H9 (cell line): ENCODE measurements at regions not wholly inside any gene's neighbourhood (a gene's known extent, or its start where the extent isn't known, plus 50 kb on each side); places are given as distances from the start of the nearest gene placed in this dataset.

Experiments
- DNase-seq: peaks from one replicate; pipeline ENCODE4 v3.0.0-alpha.2; 2017
- H2AFZ ChIP-seq: one replicate; pipeline ENCODE4 v1.6.1; 2013; ENCODE audit warnings: mild to moderate bottlenecking, low read length, control low read depth, moderate library complexity
- H2AK5ac ChIP-seq: 2 replicates; pipeline ENCODE4 v1.6.1; 2013; ENCODE audit warnings: low read length, control low read depth, mixed read lengths; ENCODE audit not compliant: insufficient read length
- H2BK120ac ChIP-seq: one replicate; pipeline ENCODE4 v1.6.1; 2013; ENCODE audit warnings: low read depth, mild to moderate bottlenecking, low read length, control low read depth, inconsistent platforms; ENCODE audit not compliant: poor library complexity, severe bottlenecking
- H2BK12ac ChIP-seq: 2 replicates; pipeline ENCODE4 v1.6.1; 2013; ENCODE audit warnings: low read length, control low read depth, mixed read lengths, low read depth; ENCODE audit not compliant: insufficient read length
- H2BK15ac ChIP-seq: 2 replicates; pipeline ENCODE4 v1.6.1; 2013; ENCODE audit warnings: low read depth, low read length, control low read depth
- H2BK20ac ChIP-seq: one replicate; pipeline ENCODE4 v1.6.1; 2013; ENCODE audit warnings: low read depth, mild to moderate bottlenecking, low read length, control low read depth, inconsistent platforms; ENCODE audit not compliant: poor library complexity, severe bottlenecking
- H2BK5ac ChIP-seq: 2 replicates; pipeline ENCODE4 v1.6.1; 2013; ENCODE audit warnings: low read length, control low read depth, mixed read lengths; ENCODE audit not compliant: insufficient read length
- H3K14ac ChIP-seq: 2 replicates; pipeline ENCODE4 v1.6.1; 2013; ENCODE audit warnings: low read length, control low read depth; ENCODE audit not compliant: insufficient read depth
- H3K18ac ChIP-seq: 2 replicates; pipeline ENCODE4 v1.6.1; 2013; ENCODE audit warnings: low read depth, mild to moderate bottlenecking, mixed read lengths, low read length, control low read depth; ENCODE audit not compliant: insufficient read length
- H3K23ac ChIP-seq: 2 replicates; pipeline ENCODE4 v1.6.1; 2013; ENCODE audit warnings: low read length, control low read depth, mixed read lengths, low read depth; ENCODE audit not compliant: insufficient read length
- H3K23me2 ChIP-seq: 2 replicates; pipeline ENCODE4 v1.6.1; 2013; ENCODE audit warnings: low read depth, mild to moderate bottlenecking, mixed read lengths, low read length, control low read depth; ENCODE audit not compliant: insufficient read length, poor library complexity, severe bottlenecking
- H3K27ac ChIP-seq: 2 replicates; pipeline ENCODE4 v1.5.1; 2013; ENCODE audit warnings: low read length, control low read depth, mixed read lengths, low read depth; ENCODE audit not compliant: insufficient read length
- H3K27me3 ChIP-seq: 2 replicates; pipeline ENCODE4 v1.6.1; 2013; ENCODE audit warnings: low read length, control low read depth, inconsistent platforms; ENCODE audit not compliant: insufficient read depth
- H3K4ac ChIP-seq: 2 replicates; pipeline ENCODE4 v1.6.1; 2013; ENCODE audit warnings: low read depth, mild to moderate bottlenecking, control low read depth, inconsistent platforms, low read length, moderate library complexity
- H3K4me1 ChIP-seq: 2 replicates; pipeline ENCODE4 v1.6.1; 2013; ENCODE audit warnings: low read length, control low read depth, inconsistent platforms; ENCODE audit not compliant: insufficient read depth
- H3K4me2 ChIP-seq: 2 replicates; pipeline ENCODE4 v1.6.1; 2013; ENCODE audit warnings: low read length, control low read depth, mixed read lengths; ENCODE audit not compliant: insufficient read length, insufficient read depth
- H3K56ac ChIP-seq: 2 replicates; pipeline ENCODE4 v1.6.1; 2013; ENCODE audit warnings: low read depth, mild to moderate bottlenecking, mixed read lengths, low read length, control low read depth; ENCODE audit not compliant: insufficient read length
- H3K79me1 ChIP-seq: 2 replicates; pipeline ENCODE4 v1.6.1; 2013; ENCODE audit warnings: low read depth, mild to moderate bottlenecking, moderate library complexity, low read length, control low read depth, inconsistent platforms; ENCODE audit not compliant: insufficient read depth, poor library complexity, severe bottlenecking
- H3K79me2 ChIP-seq: 2 replicates; pipeline ENCODE4 v1.6.1; 2013; ENCODE audit warnings: low read length, control low read depth, inconsistent platforms; ENCODE audit not compliant: insufficient read depth
- H3K9ac ChIP-seq: 2 replicates; pipeline ENCODE4 v1.6.1; 2013; ENCODE audit warnings: low read length, control low read depth, mixed read lengths; ENCODE audit not compliant: insufficient read length; ENCODE audit errors: extremely low read depth
- H3K9me3 ChIP-seq: one replicate; pipeline ENCODE4 v1.6.1; 2013; ENCODE audit warnings: low read depth, low read length, inconsistent platforms; ENCODE audit not compliant: control insufficient read depth
- H3T11ph ChIP-seq: one replicate; pipeline ENCODE4 v1.6.1; 2013; ENCODE audit warnings: mild to moderate bottlenecking, low read length, control low read depth, inconsistent platforms
- H4K20me1 ChIP-seq: one replicate; pipeline ENCODE4 v1.6.1; 2013; ENCODE audit not compliant: control insufficient read depth, insufficient read length, insufficient read depth
- H4K5ac ChIP-seq: 2 replicates; pipeline ENCODE4 v1.6.1; 2013; ENCODE audit warnings: low read depth, mild to moderate bottlenecking, mixed read lengths, low read length, control low read depth; ENCODE audit not compliant: insufficient read length
- H4K8ac ChIP-seq: replicated peaks from 2 replicates; pipeline ENCODE4 v1.6.1; 2013; ENCODE audit warnings: low read length, control low read depth, mixed read lengths, low read depth; ENCODE audit not compliant: insufficient read length
- H4K91ac ChIP-seq: 2 replicates; pipeline ENCODE4 v1.6.1; 2013; ENCODE audit warnings: low read depth, mild to moderate bottlenecking, moderate library complexity, mixed read lengths, low read length, control low read depth; ENCODE audit not compliant: insufficient read length
- H3K27ac Mint-ChIP-seq, 3 experiments: 2 replicates in 2 of 3; 3 replicates in 1 of 3; pipeline ENCODE4 v1.8.0; 2020 to 2021; ENCODE audit warnings: mixed read lengths in 3 of 3, mild to moderate bottlenecking in 1 of 3, moderate library complexity in 1 of 3
- H3K27me3 Mint-ChIP-seq: 2 replicates; pipeline ENCODE4 v1.8.0; 2021; ENCODE audit warnings: low read depth, mild to moderate bottlenecking, moderate library complexity, mixed read lengths
- H3K36me3 Mint-ChIP-seq, 3 experiments: 2 replicates in 2 of 3; 3 replicates in 1 of 3; pipeline ENCODE4 v1.8.0; 2020 to 2021; ENCODE audit warnings: low read depth in 3 of 3, mixed read lengths in 3 of 3; ENCODE audit not compliant: insufficient read depth in 1 of 3
- H3K4me1 Mint-ChIP-seq, 2 experiments: 2 replicates each; pipeline ENCODE4 v1.8.0; 2020; ENCODE audit warnings: mixed read lengths in 2 of 2
- H3K4me3 Mint-ChIP-seq, 2 experiments: 2 replicates in 1 of 2; 3 replicates in 1 of 2; pipeline ENCODE4 v1.8.0; 2020 to 2021; ENCODE audit warnings: mild to moderate bottlenecking in 2 of 2, mixed read lengths in 2 of 2, moderate library complexity in 1 of 2
- H3K9me3 Mint-ChIP-seq, 2 experiments: 2 replicates in 1 of 2; 3 replicates in 1 of 2; pipeline ENCODE4 v1.8.0; 2020; ENCODE audit warnings: mild to moderate bottlenecking in 2 of 2, mixed read lengths in 2 of 2, moderate library complexity in 1 of 2
- CTCF ChIP-seq: fragments of 200-600 bp; sonication (generic); conservative IDR thresholded peaks from 3 replicates; pipeline ENCODE4 v1.8.0; 2021; ENCODE audit warnings: antibody characterized with exemption, mild to moderate bottlenecking
- WGBS: extraction: QIAGEN DNeasy Blood & Tissue Kit; methylation state at CpG from one replicate; pipeline ENCODE4 v1.1.7; 2013; ENCODE audit warnings: missing lambda C conversion rate, low lambda C conversion rate, mixed read lengths; ENCODE audit not compliant: insufficient read length; ENCODE audit errors: extremely low coverage; 5-methylcytosine and 5-hydroxymethylcytosine counted together

- no peaks in the 10 kb centered on the region for H3K23me2 ChIP-seq
- peak overlapping the region; percentile 92 for H2BK12ac ChIP-seq
- no CpG with 5 or more reads among the region's 6 CpGs for WGBS
- peak overlapping the region; percentile 16 for H2AFZ ChIP-seq
- no peak overlapping the region for H4K8ac ChIP-seq
- no peak overlapping the region for H3K56ac ChIP-seq
- no peak overlapping the region for H3K23ac ChIP-seq
- H2BK5ac ChIP-seq, result no peak overlapping the region
- Mint-ChIP-seq H3K9me3 (peaks cover 0 to 4% of the 10 kb centered on the region in 2 experiments; a peak in 1 of 5 replicates), H3K4me1 (peaks cover 28 to 32% of the 10 kb centered on the region in 2 experiments), H3K36me3 (peaks cover 2 to 4% (median 3%) of the 10 kb centered on the region in 3 experiments; a peak in 2 of 7 replicates), H3K27me3 (no peaks in the 10 kb centered on the region; the same call in 1 of the 2 replicates), H3K4me3 (no peak overlapping the region), H3K27ac (peak overlapping the region; percentile 13 to 97 (median 45); a peak in 5 of 7 replicates)
- no peak overlapping the region for H2BK15ac ChIP-seq
- peak overlapping the region; percentile 1 for H3T11ph ChIP-seq
- H3K79me2 ChIP-seq, result no peaks in the 10 kb centered on the region
- TF ChIP-seq CTCF, result no peak
- H4K20me1 ChIP-seq, result no peaks in the 10 kb centered on the region
- H2BK20ac ChIP-seq, result no peak overlapping the region
- no peaks in the 10 kb centered on the region for H3K9me3 ChIP-seq
- no peak overlapping the region for H2BK120ac ChIP-seq
- no peak overlapping the region for H4K91ac ChIP-seq
- H3K27ac ChIP-seq, result no peak overlapping the region
- no peak overlapping the region for H4K5ac ChIP-seq
- no peak overlapping the region for H3K9ac ChIP-seq
- H3K4ac ChIP-seq, result no peak overlapping the region
- H3K27me3 ChIP-seq, result no peaks in the 10 kb centered on the region
- no peaks in the 10 kb centered on the region for H3K79me1 ChIP-seq
- H3K4me1 ChIP-seq, result peaks cover 9% of the 10 kb centered on the region
- DNase-seq, result no peak
- no peak overlapping the region for H2AK5ac ChIP-seq
- peak overlapping the region; percentile 64 for H3K18ac ChIP-seq
- H3K14ac ChIP-seq, result no peak overlapping the region; the same call in 1 of the 2 replicates
- no peak overlapping the region for H3K4me2 ChIP-seq
Measured at GRCh38 chr6:90369651-90370050, 73.0 kb upstream of the BACH2 start.
